ENCODE measurements at regions not wholly inside any gene's neighbourhood (a gene's known extent, or its start where the extent isn't known, plus 50 kb on each side); places are given as distances from the start of the nearest gene placed in this dataset.

GRCh38 chr6:81997090-81997926, 244.8 kb upstream of the TENT5A start:
- no peak overlapping the region for H3K4me3 ChIP-seq (ENCODE audit: low read depth in 1 of 3, low read length in 3 of 3)
- H3K36me3 ChIP-seq (ENCODE audit: control insufficient read depth in 4 of 4, insufficient read depth in 3 of 4, low read depth in 1 of 4, low read length in 3 of 4) = no peaks in the 10 kb centered on the region
- H3K9ac ChIP-seq (ENCODE audit: low read depth in 1 of 2, low read length in 2 of 2) = no peak overlapping the region
- no peaks in the 10 kb centered on the region for H3K9me3 ChIP-seq (ENCODE audit: control insufficient read depth in 4 of 4, low read length in 3 of 4)
- H3K4me1 ChIP-seq (ENCODE audit: control insufficient read depth in 4 of 4, insufficient read depth in 4 of 4, low read length in 3 of 4) = no peaks in the 10 kb centered on the region
- H3K27ac ChIP-seq (ENCODE audit: low read depth in 1 of 2, low read length in 2 of 2) = no peak overlapping the region
- DNase-seq (ENCODE audit: low spot score) = no peak
- no peak for TF ChIP-seq MAX (IDR thresholded peaks at IDR 0.05)
- WGBS = 77% methylated on average over 4 of the region's 4 CpGs
- no peaks in the 10 kb centered on the region for H3K27me3 ChIP-seq (ENCODE audit: control insufficient read depth in 4 of 4, insufficient read depth in 4 of 4, low read length in 3 of 4)

- 95% methylated on average over 4 of the region's 4 CpGs for WGBS
- Histone ChIP-seq H3K9ac (ENCODE audit: low read depth in 1 of 2, low read length in 2 of 2) (no peak overlapping the region), H3K4me3 (ENCODE audit: low read depth in 1 of 3, low read length in 3 of 3) (no peak overlapping the region), H3K27ac (ENCODE audit: low read depth in 1 of 2, low read length in 2 of 2) (no peak overlapping the region), H3K9me3 (ENCODE audit: control insufficient read depth in 4 of 4, low read length in 3 of 4) (no peaks in the 10 kb centered on the region), H3K36me3 (ENCODE audit: control insufficient read depth in 4 of 4, insufficient read depth in 3 of 4, low read depth in 1 of 4, low read length in 3 of 4) (no peaks in the 10 kb centered on the region), H3K4me1 (ENCODE audit: control insufficient read depth in 4 of 4, insufficient read depth in 4 of 4, low read length in 3 of 4) (no peaks in the 10 kb centered on the region), H3K27me3 (ENCODE audit: control insufficient read depth in 4 of 4, insufficient read depth in 4 of 4, low read length in 3 of 4) (no peaks in the 10 kb centered on the region)
- no peak for DNase-seq (ENCODE audit: low spot score)
- TF ChIP-seq NR2F2 (IDR thresholded peaks at IDR 0.05) = no peak
- no peak for TF ChIP-seq TAF1 (conservative IDR thresholded peaks at IDR 0.05)
- TF ChIP-seq ATF3 (IDR thresholded peaks at IDR 0.05) = no peak
- no peak for TF ChIP-seq YY1 (IDR thresholded peaks at IDR 0.05)
- no peak for TF ChIP-seq GABPA (IDR thresholded peaks at IDR 0.05 in 1 of 2, conservative IDR thresholded peaks at IDR 0.05 in 1 of 2)
- no peak for TF ChIP-seq CTCF (IDR thresholded peaks at IDR 0.05; ENCODE audit: low read depth, low read length, missing input control)
- no peak for TF ChIP-seq SP1 (IDR thresholded peaks at IDR 0.05)
- no peak for TF ChIP-seq RXRA (IDR thresholded peaks at IDR 0.05)
- TF ChIP-seq FOXA1 (IDR thresholded peaks at IDR 0.05) = no peak
Measured at GRCh38 chr6:81996414-81996813, 243.9 kb upstream of the TENT5A start.

- 76% methylated on average over 1 of the region's 1 CpG for WGBS
Measured at GRCh38 chr6:81995548-81996289, 243.2 kb upstream of the TENT5A start.

More at GRCh38 chr6:81995548-81996289, 243.2 kb upstream of the TENT5A start:
- Histone ChIP-seq H3K27ac (ENCODE audit: low read depth in 1 of 2, low read length in 2 of 2) (no peak overlapping the region), H3K36me3 (ENCODE audit: control insufficient read depth in 4 of 4, insufficient read depth in 3 of 4, low read depth in 1 of 4, low read length in 3 of 4) (no peaks in the 10 kb centered on the region), H3K4me3 (ENCODE audit: low read depth in 1 of 3, low read length in 3 of 3) (no peak overlapping the region), H3K27me3 (ENCODE audit: control insufficient read depth in 4 of 4, insufficient read depth in 4 of 4, low read length in 3 of 4) (no peaks in the 10 kb centered on the region), H3K9me3 (ENCODE audit: control insufficient read depth in 4 of 4, low read length in 3 of 4) (no peaks in the 10 kb centered on the region), H3K9ac (ENCODE audit: low read depth in 1 of 2, low read length in 2 of 2) (no peak overlapping the region), H3K4me1 (ENCODE audit: control insufficient read depth in 4 of 4, insufficient read depth in 4 of 4, low read length in 3 of 4) (no peaks in the 10 kb centered on the region)
- DNase-seq (ENCODE audit: low spot score) = no peak
- no peak for TF ChIP-seq REST (IDR thresholded peaks at IDR 0.05)
- TF ChIP-seq GABPA (IDR thresholded peaks at IDR 0.05 in 1 of 2, conservative IDR thresholded peaks at IDR 0.05 in 1 of 2) = no peak
- no peak for TF ChIP-seq RXRA (IDR thresholded peaks at IDR 0.05)
- TF ChIP-seq SP1 (IDR thresholded peaks at IDR 0.05) = no peak
- TF ChIP-seq TAF1 (conservative IDR thresholded peaks at IDR 0.05) = no peak
- TF ChIP-seq ATF3 (IDR thresholded peaks at IDR 0.05) = no peak
- no peak for TF ChIP-seq NR2F2 (IDR thresholded peaks at IDR 0.05)
- no peak for TF ChIP-seq JUND (IDR thresholded peaks at IDR 0.05)
- TF ChIP-seq FOXA1 (IDR thresholded peaks at IDR 0.05) = no peak
- no peak for TF ChIP-seq HNF4A (conservative IDR thresholded peaks at IDR 0.05)
- TF ChIP-seq FOXA2 (IDR thresholded peaks at IDR 0.05) = no peak

Measured in liver (tissue), 8 donors.